AG04450 (cell line): ENCODE measurements at regions not wholly inside any gene's neighbourhood (a gene's known extent, or its start where the extent isn't known, plus 50 kb on each side); places are given as distances from the start of the nearest gene placed in this dataset.

Experiments
- CTCF ChIA-PET: fragments of 300-600, 350-600 bp; formaldehyde crosslinking; extraction: SDS; loops from one replicate; lab custom pipeline; 2022; ENCODE audit warnings: antibody characterized with exemption, inconsistent platforms; lab: Charles Lee
- POLR2A ChIA-PET: fragments of 350-600 bp; formaldehyde crosslinking; extraction: SDS; loops from one replicate; lab custom pipeline; 2021; ENCODE audit warnings: antibody characterized with exemption, inconsistent platforms; lab: Yijun Ruan, JAX
- DNase-seq: peaks from one replicate; pipeline ENCODE4 v3.0.0-alpha.2; 2011; ENCODE audit warnings: low read depth, low spot score
- H3K27ac ChIP-seq: one replicate; pipeline ENCODE4 v1.5.1; 2012; ENCODE audit warnings: low read depth, low read length, control low read depth
- H3K27me3 ChIP-seq: one replicate; pipeline ENCODE4 v1.6.0; 2012; ENCODE audit warnings: low read length; ENCODE audit not compliant: control insufficient read depth, insufficient read depth
- H3K4me3 ChIP-seq: 2 replicates; pipeline ENCODE4 v1.5.1; 2011; ENCODE audit warnings: mild to moderate bottlenecking, low read depth, low read length, control low read depth
- H3K9me3 ChIP-seq: 2 replicates; pipeline ENCODE4 v1.5.1; 2012; ENCODE audit warnings: low read length; ENCODE audit not compliant: control insufficient read depth, insufficient read depth
- TF ChIP-seq, protein P1 (sequence below): IDR thresholded peaks from 2 replicates; pipeline ENCODE4 v1.5.1; 2011; ENCODE audit warnings: low read depth, low read length, control low read depth, inconsistent platforms

DNA sequence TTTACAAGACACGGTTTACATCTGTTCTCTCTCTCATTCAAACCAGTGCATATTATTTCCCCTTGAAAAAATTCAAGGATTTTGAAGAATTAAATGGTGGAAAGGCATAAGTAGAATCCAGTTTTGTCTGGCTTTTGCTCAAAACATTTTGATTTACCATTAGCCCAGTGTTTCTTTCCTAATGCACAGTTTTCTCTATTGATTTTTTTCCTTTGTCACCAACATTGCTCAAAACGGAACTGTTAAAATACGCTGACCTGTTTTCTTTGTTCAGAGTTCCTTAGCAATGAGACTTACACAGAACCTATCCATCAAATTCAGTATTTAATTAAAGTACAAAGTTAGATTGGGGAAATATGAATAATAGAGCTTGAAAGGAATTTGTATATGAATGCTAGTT lies 162.4 kb downstream of the S1PR1 start:
- POLR2A ChIA-PET = no interaction called here
- H3K9me3 ChIP-seq = no peaks in the 10 kb centered on the region

DNA sequence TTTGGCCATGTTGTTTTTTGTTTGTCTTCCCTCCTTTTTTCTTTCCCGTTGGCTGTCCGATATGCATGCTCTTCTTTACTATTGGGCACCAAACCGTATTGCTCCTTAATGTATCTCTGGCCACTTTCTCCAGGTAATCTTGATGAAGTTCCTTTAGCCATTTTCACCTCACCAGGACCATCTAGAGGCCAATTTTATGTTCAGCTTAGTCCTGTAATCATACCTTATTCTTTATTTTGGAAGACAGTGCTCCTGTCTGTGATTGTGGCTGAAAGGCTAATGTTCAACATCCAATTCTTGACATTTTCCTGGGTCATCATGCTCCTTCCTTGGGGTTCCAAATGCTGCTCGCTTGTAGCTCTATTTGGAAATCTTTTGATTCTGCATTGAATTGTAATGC lies 169.5 kb downstream of the S1PR1 start:
- no peak overlapping the region for H3K4me3 ChIP-seq
- H3K9me3 ChIP-seq = no peaks in the 10 kb centered on the region
- TF ChIP-seq, protein P1, sequence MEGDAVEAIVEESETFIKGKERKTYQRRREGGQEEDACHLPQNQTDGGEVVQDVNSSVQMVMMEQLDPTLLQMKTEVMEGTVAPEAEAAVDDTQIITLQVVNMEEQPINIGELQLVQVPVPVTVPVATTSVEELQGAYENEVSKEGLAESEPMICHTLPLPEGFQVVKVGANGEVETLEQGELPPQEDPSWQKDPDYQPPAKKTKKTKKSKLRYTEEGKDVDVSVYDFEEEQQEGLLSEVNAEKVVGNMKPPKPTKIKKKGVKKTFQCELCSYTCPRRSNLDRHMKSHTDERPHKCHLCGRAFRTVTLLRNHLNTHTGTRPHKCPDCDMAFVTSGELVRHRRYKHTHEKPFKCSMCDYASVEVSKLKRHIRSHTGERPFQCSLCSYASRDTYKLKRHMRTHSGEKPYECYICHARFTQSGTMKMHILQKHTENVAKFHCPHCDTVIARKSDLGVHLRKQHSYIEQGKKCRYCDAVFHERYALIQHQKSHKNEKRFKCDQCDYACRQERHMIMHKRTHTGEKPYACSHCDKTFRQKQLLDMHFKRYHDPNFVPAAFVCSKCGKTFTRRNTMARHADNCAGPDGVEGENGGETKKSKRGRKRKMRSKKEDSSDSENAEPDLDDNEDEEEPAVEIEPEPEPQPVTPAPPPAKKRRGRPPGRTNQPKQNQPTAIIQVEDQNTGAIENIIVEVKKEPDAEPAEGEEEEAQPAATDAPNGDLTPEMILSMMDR = no peak
- H3K27me3 ChIP-seq = no peaks in the 10 kb centered on the region
- H3K27ac ChIP-seq = no peak overlapping the region
- DNase-seq = no peak
- ChIA-PET CTCF (no interaction called here), POLR2A (no interaction called here)

More for the DNA sequence above, 162.4 kb downstream of the S1PR1 start:
- TF ChIP-seq, protein P1 = no peak
- CTCF ChIA-PET = no interaction called here
- H3K27ac ChIP-seq = no peak overlapping the region
- no peak for DNase-seq
- H3K4me3 ChIP-seq = no peak overlapping the region
- no peaks in the 10 kb centered on the region for H3K27me3 ChIP-seq

DNA sequence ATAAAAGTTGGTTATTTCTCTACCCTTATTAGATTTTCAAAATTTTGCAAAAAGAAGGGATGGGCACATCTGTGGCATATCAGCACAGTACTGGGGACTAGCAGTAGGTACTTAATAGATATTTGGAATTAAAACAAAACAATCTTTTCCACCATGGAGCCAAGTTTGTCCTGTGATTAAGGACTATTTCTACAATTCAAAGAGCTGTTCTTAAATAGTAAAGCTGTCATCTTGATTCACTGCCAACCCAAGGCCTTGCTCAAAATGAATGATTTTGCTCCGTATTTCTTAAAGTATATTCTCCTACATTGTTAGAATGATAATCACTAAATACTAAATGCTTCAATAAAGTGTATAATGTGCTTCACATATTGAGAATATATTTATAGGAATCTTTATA lies 169.9 kb downstream of the S1PR1 start:
- TF ChIP-seq, protein P1 = no peak
- H3K27ac ChIP-seq = no peak overlapping the region
- DNase-seq = no peak
- no peaks in the 10 kb centered on the region for H3K27me3 ChIP-seq
- H3K9me3 ChIP-seq = no peaks in the 10 kb centered on the region
- no peak overlapping the region for H3K4me3 ChIP-seq
- POLR2A ChIA-PET = no interaction called here
- CTCF ChIA-PET = no interaction called here

DNA sequence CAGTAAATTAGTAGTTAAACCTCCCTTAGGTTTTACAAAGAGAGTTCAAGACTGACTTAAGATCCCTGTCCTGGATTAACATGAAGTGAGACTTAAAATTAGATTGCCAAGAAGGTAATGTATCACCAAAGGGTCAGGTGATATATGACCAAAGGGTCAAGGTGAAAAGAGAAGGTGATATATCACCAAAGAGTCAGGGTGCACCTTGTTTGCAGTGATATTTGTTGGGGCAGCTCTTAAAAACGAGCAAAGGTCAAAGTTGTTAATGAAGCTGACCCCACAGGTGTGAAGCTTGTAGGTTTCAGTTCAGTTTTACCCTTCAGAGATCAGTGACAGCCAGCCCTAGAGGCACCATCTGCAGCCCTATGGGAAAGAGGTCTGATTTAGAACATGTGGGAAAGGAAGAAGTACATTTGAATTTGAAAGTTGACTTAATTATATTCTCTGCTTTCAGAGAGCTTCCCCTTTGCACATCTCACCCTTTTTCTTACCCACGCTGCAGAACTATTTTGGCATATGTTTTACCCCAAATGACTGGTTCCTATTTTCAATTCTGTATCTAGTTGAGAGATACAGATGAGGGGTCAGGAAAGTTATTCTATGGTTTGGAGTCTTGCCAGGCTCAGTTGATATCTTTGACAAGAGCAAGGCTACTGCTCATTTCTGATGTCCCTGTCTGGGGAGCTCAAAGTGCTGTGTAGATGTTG lies 170.8 kb downstream of the S1PR1 start:
- ChIA-PET CTCF (interaction anchor here (0.9 to 1.4 kb wide), 2 partner anchors 50 to 98 kb away, joined by 3 to 5 read pairs; no protein-coding TSS in a partner anchor), POLR2A (no interaction called here)
- no peak for DNase-seq
- TF ChIP-seq, protein P1 = no peak
- H3K27me3 ChIP-seq = no peaks in the 10 kb centered on the region
- no peaks in the 10 kb centered on the region for H3K9me3 ChIP-seq
- H3K4me3 ChIP-seq = no peak overlapping the region
- H3K27ac ChIP-seq = no peak overlapping the region

DNA sequence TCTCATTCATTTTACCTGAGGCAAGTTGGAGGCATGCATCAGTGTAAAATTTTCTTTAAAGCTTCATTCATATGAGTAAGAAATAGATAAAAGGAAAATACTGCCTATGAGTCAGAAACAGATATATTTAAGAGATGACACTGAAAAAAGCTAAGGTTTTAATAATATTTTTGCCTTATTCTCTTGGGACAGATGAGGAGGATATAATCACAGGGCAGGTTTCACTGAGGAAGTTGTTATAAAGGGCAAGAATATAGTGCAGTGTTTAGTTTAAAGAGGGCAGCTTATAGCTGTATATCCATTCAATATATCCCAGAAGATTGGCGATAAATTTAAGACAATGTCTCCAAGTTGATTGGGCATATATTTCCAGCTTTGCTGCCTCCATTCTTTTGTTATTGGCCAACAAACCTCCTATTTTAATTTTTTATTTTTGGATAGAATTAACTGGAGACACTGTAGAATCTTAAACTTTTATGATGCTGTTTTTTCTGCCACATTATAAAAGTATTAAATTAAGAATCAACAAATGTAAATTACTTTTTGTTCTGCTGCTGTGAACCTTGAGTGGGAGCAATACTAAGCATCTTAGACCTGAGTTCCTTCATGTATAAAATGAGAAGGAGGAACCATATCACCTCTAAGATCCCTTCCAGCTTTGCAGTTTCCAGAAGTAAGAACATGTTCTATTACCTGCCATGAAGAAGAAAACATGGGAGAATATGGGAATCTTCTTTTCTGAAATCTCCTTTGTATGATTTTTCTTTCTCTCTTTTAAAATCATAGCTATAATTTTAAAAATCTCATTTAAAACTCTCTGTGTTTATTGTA lies 171.6 kb downstream of the S1PR1 start:
- H3K4me3 ChIP-seq = no peak overlapping the region
- ChIA-PET CTCF (interaction anchor here (0.9 to 1.4 kb wide), 2 partner anchors 51 to 99 kb away, joined by 3 to 5 read pairs; no protein-coding TSS in a partner anchor), POLR2A (no interaction called here)
- TF ChIP-seq, protein P1 = no peak
- H3K27me3 ChIP-seq = no peaks in the 10 kb centered on the region
- H3K27ac ChIP-seq = no peak overlapping the region
- DNase-seq = no peak
- no peaks in the 10 kb centered on the region for H3K9me3 ChIP-seq
